HepG2 (cell line): ENCODE measurements at regions not wholly inside any gene's neighbourhood (a gene's known extent, or its start where the extent isn't known, plus 50 kb on each side); places are given as distances from the start of the nearest gene placed in this dataset.

Experiments used
- ATAC-seq: fragments of 200-7000 bp; cut with Tn5 transposase; 3 replicates; pipeline ENCODE4 v1.9.1; 2020; ENCODE audit warnings: mild to moderate bottlenecking, moderate library complexity
- BruUV-seq: library from RNA; stranded (reverse); fragments of 400-500 nt; replicated peaks from 2 replicates; lab custom pipeline; 2021; lab: Mats Ljungman, UMichigan
- CTCF ChIA-PET: fragments of 300-600 bp; formaldehyde crosslinking; extraction: SDS; loops from one replicate; lab custom pipeline; 2021; ENCODE audit warnings: low total read pairs, inconsistent platforms, low intra/inter-chr PET ratio; lab: Yijun Ruan, JAX
- POLR2A ChIA-PET: fragments of 350-600 bp; sonication (Branson Sonifier 250); formaldehyde crosslinking; loops from one replicate; lab custom pipeline; 2020; ENCODE audit warnings: antibody characterized with exemption, inconsistent platforms; lab: Yijun Ruan, JAX
- DNase-seq: peaks from one replicate; pipeline ENCODE4 v3.0.0-alpha.2; 2015; ENCODE audit warnings: low spot score
- FAIRE-seq: peaks from 3 replicates; lab custom pipeline; 2011; peaks lifted over from hg19 to GRCh38; lab: Jason Lieb, UNC
- H2AFZ ChIP-seq: one replicate; pipeline ENCODE4 v1.6.1; 2011; ENCODE audit warnings: low read length, inconsistent platforms
- H3K27ac ChIP-seq: fragments of 300-600 bp; 3 replicates; pipeline ENCODE4 v1.8.0; 2011; ENCODE audit warnings: mixed run types, mild to moderate bottlenecking, mixed read lengths, low read length, inconsistent platforms; ENCODE audit not compliant: insufficient read depth; ENCODE audit errors: extremely low read length
- H3K27me3 ChIP-seq, 2 experiments: fragments of 200-600 bp in 1 of 2; 2 replicates in 1 of 2; 3 replicates in 1 of 2; pipeline versions ENCODE4 v1.6.0 to v1.8.0; 2011; ENCODE audit warnings: low read length in 2 of 2, mild to moderate bottlenecking in 2 of 2, moderate library complexity in 2 of 2, inconsistent platforms in 1 of 2; ENCODE audit not compliant: insufficient read depth in 2 of 2, control insufficient read depth in 1 of 2
- H3K36me3 ChIP-seq, 2 experiments: fragments of 200-600 bp in 1 of 2; replicated peaks in 1 of 2; 2 replicates in 1 of 2; 3 replicates in 1 of 2; pipeline versions ENCODE4 v1.5.1 to v1.8.0; 2011; ENCODE audit warnings: low read length in 2 of 2, inconsistent platforms in 1 of 2; ENCODE audit not compliant: insufficient read depth in 2 of 2, control insufficient read depth in 1 of 2
- H3K4me1 ChIP-seq: 2 replicates; pipeline ENCODE4 v1.5.1; 2012; ENCODE audit warnings: low read length, inconsistent platforms; ENCODE audit not compliant: insufficient read depth
- H3K4me2 ChIP-seq: 2 replicates; pipeline ENCODE4 v1.6.0; 2011; ENCODE audit warnings: low read depth, low read length, inconsistent platforms
- H3K4me3 ChIP-seq, 3 experiments: fragments of 200-600 bp in 1 of 3; sonication (generic), shearing (Covaris generic) in 1 of 3; replicated peaks in 1 of 3; 2 replicates each; pipeline ENCODE4 v1.5.1; 2011 to 2016; ENCODE audit warnings: low read length in 3 of 3, inconsistent platforms in 2 of 3, low read depth in 2 of 3, mild to moderate bottlenecking in 2 of 3, control low read depth in 1 of 3, mixed read lengths in 1 of 3; ENCODE audit not compliant: insufficient read depth in 1 of 3
- H3K79me2 ChIP-seq: one replicate; pipeline ENCODE4 v1.6.1; 2011; ENCODE audit warnings: low read length, inconsistent platforms; ENCODE audit not compliant: insufficient read depth
- H3K9ac ChIP-seq: 2 replicates; pipeline ENCODE4 v1.6.0; 2011; ENCODE audit warnings: mild to moderate bottlenecking, low read depth, low read length, inconsistent platforms; ENCODE audit not compliant: insufficient read depth
- H3K9me3 ChIP-seq: 2 replicates; pipeline ENCODE4 v1.5.1; 2012; ENCODE audit warnings: mild to moderate bottlenecking, low read length
- H4K20me1 ChIP-seq: 2 replicates; pipeline ENCODE4 v1.6.0; 2011; ENCODE audit warnings: inconsistent platforms, mild to moderate bottlenecking, low read length, moderate library complexity; ENCODE audit not compliant: insufficient read depth
- AKNA ChIP-seq: sonication (generic); formaldehyde crosslinking; IDR thresholded peaks from 2 replicates; pipeline ENCODE4 v1.4.0; 2020; ENCODE audit warnings: missing genetic modification reagents, borderline replicate concordance
- FOXM1 ChIP-seq: sonication (generic); formaldehyde crosslinking; IDR thresholded peaks from 2 replicates; pipeline ENCODE4 v1.5.0; 2020; ENCODE audit warnings: missing genetic modification reagents
- KLF12 ChIP-seq: sonication (generic); formaldehyde crosslinking; IDR thresholded peaks from 2 replicates; pipeline ENCODE4 v1.4.0; 2020; ENCODE audit warnings: missing genetic modification reagents, borderline replicate concordance
- NCOA5 ChIP-seq: sonication (generic); formaldehyde crosslinking; IDR thresholded peaks from 2 replicates; pipeline ENCODE4 v1.4.0; 2020; ENCODE audit warnings: missing genetic modification reagents
- PCBP2 ChIP-seq: fragments of 200-400 bp; formaldehyde crosslinking; optimal IDR thresholded peaks from 2 replicates; pipeline ENCODE3; 2018; ENCODE audit warnings: low read length, low read depth; ENCODE audit not compliant: poor library complexity, severe bottlenecking
- SOX5 ChIP-seq: IDR thresholded peaks from 2 replicates; pipeline ENCODE4 v1.6.1; 2016; ENCODE audit warnings: borderline replicate concordance
- WGBS: methylation state at CpG from one replicate; pipeline ENCODE4 v1.1.6; 2017; ENCODE audit warnings: low lambda C conversion rate; 5-methylcytosine and 5-hydroxymethylcytosine counted together
- in situ Hi-C: cut with HindIII; loops from 2 replicates; pipeline ENCODE4 v1.10.0; 2017; ENCODE audit warnings: low pct_unique_long_range_greater_than_20kb; ENCODE audit not compliant: extremely low pct_ligation_motif_present
- intact Hi-C: fragments of 100-400 bp; cut with micrococcal nuclease; formaldehyde crosslinking; loops from one replicate; pipeline ENCODE4 v1.10.0; 2022; ENCODE audit not compliant: unreplicated experiment
- TF ChIP-seq, protein P1 (sequence below): sonication (generic); formaldehyde crosslinking; IDR thresholded peaks from 2 replicates; pipeline ENCODE4 v1.4.0; 2020; ENCODE audit warnings: low read depth, mild to moderate bottlenecking, missing genetic modification reagents
- TF ChIP-seq, protein P2 (sequence below): sonication (generic); formaldehyde crosslinking; IDR thresholded peaks from 2 replicates; pipeline ENCODE4 v1.4.0; 2020; ENCODE audit warnings: missing genetic modification reagents, borderline replicate concordance

GRCh38 chr2:237179161-237179560 is 93.5 kb downstream of the COPS8 start:
- CTCF ChIA-PET, result no interaction called here

DNA sequence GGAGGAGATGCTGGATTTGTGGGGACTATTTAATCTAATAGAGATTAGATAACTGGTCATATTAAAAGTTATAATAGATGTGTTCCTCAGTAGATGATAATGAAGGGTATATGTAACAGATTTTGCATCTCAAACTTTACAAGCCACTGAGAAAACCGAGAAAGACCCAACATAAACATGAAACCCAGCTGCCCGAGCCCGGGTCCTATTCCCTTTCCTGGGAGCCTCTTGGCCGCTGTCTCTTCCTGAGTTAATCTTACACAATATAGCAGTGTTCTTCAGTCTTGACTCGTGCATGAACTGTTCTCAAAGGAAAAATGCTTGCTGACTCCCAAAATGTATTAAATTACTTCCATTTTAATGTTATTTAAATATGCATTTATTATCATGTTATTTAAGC is 94.5 kb downstream of the COPS8 start:
- Histone ChIP-seq H2AFZ (no peak overlapping the region), H3K36me3 (no peaks in the 10 kb centered on the region), H4K20me1 (no peaks in the 10 kb centered on the region), H3K27ac (no peak overlapping the region), H3K79me2 (no peaks in the 10 kb centered on the region), H3K4me3 (no peak overlapping the region), H3K4me1 (no peaks in the 10 kb centered on the region), H3K9ac (no peak overlapping the region), H3K4me2 (no peak overlapping the region), H3K9me3 (no peaks in the 10 kb centered on the region), H3K27me3 (peaks cover 4 to 54% of the 10 kb centered on the region in 2 experiments; a peak in 3 of 5 replicates)
- in situ Hi-C loops, result no loop called here
- intact Hi-C loops, result no loop called here
- WGBS, result 5% methylated on average over 5 of the region's 5 CpGs
- POLR2A ChIA-PET, result no interaction called here
- no peak for DNase-seq
- no peak for FAIRE-seq
- CTCF ChIA-PET, result no interaction called here
- TF ChIP-seq AKNA (CRISPR knock-in tag) (no peak), SOX5 (CRISPR knock-in tag) (no peak), NCOA5 (CRISPR knock-in tag) (no peak), PCBP2 (no peak)
- TF ChIP-seq, protein P1, sequence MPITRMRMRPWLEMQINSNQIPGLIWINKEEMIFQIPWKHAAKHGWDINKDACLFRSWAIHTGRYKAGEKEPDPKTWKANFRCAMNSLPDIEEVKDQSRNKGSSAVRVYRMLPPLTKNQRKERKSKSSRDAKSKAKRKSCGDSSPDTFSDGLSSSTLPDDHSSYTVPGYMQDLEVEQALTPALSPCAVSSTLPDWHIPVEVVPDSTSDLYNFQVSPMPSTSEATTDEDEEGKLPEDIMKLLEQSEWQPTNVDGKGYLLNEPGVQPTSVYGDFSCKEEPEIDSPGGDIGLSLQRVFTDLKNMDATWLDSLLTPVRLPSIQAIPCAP (CRISPR knock-in tag), result no peak
- BruUV-seq, result no TSS peak
- ATAC-seq, result no peak

More at GRCh38 chr2:237179161-237179560, 93.5 kb downstream of the COPS8 start:
- Histone ChIP-seq H3K9ac (no peak overlapping the region), H3K27me3 (peaks cover 3 to 44% of the 10 kb centered on the region in 2 experiments; a peak in 3 of 5 replicates), H3K36me3 (no peaks in the 10 kb centered on the region), H3K4me1 (no peaks in the 10 kb centered on the region), H3K9me3 (no peaks in the 10 kb centered on the region), H3K4me3 (no peak overlapping the region), H3K4me2 (no peak overlapping the region), H4K20me1 (no peaks in the 10 kb centered on the region), H3K79me2 (no peaks in the 10 kb centered on the region), H3K27ac (no peak overlapping the region), H2AFZ (no peak overlapping the region)
- no TSS peak for BruUV-seq
- DNase-seq, result no peak
- in situ Hi-C loops, result no loop called here
- no peak for ATAC-seq
- intact Hi-C loops, result no loop called here
- WGBS, result 20% methylated on average over 5 of the region's 5 CpGs
- POLR2A ChIA-PET, result no interaction called here
- TF ChIP-seq KLF12 (CRISPR knock-in tag) (no peak), FOXM1 (CRISPR knock-in tag) (no peak)
- TF ChIP-seq, protein P2, sequence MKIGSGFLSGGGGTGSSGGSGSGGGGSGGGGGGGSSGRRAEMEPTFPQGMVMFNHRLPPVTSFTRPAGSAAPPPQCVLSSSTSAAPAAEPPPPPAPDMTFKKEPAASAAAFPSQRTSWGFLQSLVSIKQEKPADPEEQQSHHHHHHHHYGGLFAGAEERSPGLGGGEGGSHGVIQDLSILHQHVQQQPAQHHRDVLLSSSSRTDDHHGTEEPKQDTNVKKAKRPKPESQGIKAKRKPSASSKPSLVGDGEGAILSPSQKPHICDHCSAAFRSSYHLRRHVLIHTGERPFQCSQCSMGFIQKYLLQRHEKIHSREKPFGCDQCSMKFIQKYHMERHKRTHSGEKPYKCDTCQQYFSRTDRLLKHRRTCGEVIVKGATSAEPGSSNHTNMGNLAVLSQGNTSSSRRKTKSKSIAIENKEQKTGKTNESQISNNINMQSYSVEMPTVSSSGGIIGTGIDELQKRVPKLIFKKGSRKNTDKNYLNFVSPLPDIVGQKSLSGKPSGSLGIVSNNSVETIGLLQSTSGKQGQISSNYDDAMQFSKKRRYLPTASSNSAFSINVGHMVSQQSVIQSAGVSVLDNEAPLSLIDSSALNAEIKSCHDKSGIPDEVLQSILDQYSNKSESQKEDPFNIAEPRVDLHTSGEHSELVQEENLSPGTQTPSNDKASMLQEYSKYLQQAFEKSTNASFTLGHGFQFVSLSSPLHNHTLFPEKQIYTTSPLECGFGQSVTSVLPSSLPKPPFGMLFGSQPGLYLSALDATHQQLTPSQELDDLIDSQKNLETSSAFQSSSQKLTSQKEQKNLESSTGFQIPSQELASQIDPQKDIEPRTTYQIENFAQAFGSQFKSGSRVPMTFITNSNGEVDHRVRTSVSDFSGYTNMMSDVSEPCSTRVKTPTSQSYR (CRISPR knock-in tag), result no peak
- TF ChIP-seq, all 625 proteins: peak for 0
- no peak for FAIRE-seq
